ENCODE measurements at regions not wholly inside any gene's neighbourhood (a gene's known extent, or its start where the extent isn't known, plus 50 kb on each side); places are given as distances from the start of the nearest gene placed in this dataset.

DNA sequence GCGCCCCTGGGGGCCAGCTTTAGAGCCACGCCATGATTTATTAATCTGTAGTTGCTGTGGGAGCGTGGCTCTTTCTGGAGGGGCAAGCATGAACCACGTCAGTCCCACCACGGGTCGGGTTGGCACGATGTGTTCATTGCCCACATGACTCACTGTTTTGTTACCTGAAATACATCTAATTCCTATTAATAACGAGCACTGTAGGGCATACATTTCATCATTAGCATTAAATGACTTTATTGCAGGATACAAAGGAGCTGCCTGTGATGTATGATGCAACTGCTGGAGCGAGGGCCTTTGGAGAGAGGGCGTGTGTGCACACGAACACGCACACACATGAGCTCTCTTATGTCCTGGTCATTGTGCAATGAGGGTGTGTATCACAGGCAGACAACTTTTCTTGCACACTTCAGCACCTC, 127.0 kb downstream of the INHBB start:
- no peak for DNase-seq (ENCODE audit: extremely low spot score)
- WGBS: 89% methylated on average over 12 of the region's 12 CpGs
- Histone ChIP-seq H3K4me1 (ENCODE audit: insufficient read depth) (no peaks in the 10 kb centered on the region), H3K4me3 (ENCODE audit: low read depth, low read length) (no peak overlapping the region), H3K36me3 (ENCODE audit: insufficient read depth) (no peaks in the 10 kb centered on the region), H3K27ac (ENCODE audit: low read depth) (no peak overlapping the region)

- no peak overlapping the region for H3K4me3 ChIP-seq (ENCODE audit: low read depth, low read length)
- H3K36me3 ChIP-seq (ENCODE audit: insufficient read depth): no peaks in the 10 kb centered on the region
- no peak for DNase-seq (ENCODE audit: extremely low spot score)
- no peaks in the 10 kb centered on the region for H3K4me1 ChIP-seq (ENCODE audit: insufficient read depth)
- 65% methylated on average over 16 of the region's 16 CpGs for WGBS
- no peak overlapping the region for H3K27ac ChIP-seq (ENCODE audit: low read depth)
Measured at GRCh38 chr2:120473522-120474271, 127.8 kb downstream of the INHBB start.

DNA sequence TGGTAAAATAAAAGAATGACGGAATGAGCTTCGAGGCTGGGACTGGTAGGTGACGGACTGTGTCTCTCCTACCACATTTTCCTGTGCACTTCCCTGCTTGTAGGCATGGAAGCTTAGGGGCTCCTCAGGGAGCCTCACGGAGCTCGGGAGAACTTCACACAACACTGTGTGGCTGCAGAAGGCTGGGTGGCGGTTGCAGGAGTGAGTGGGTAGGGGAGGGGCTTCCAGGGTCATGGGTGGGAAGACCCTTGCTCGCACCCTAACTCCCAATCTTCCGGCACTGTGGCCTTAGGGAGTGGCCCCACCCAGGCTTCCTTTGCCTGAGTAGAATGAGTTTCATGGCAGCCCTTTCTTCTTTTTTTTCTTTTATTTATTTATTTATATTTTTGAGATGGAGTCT, 128.6 kb downstream of the INHBB start:
- no peaks in the 10 kb centered on the region for H3K36me3 ChIP-seq (ENCODE audit: insufficient read depth)
- DNase-seq (ENCODE audit: extremely low spot score): no peak
- H3K27ac ChIP-seq (ENCODE audit: low read depth): no peak overlapping the region
- no peak overlapping the region for H3K4me3 ChIP-seq (ENCODE audit: low read depth, low read length)
- WGBS: 95% methylated on average over 8 of the region's 8 CpGs
- H3K4me1 ChIP-seq (ENCODE audit: insufficient read depth): no peaks in the 10 kb centered on the region

- 84% methylated on average over 7 of the region's 7 CpGs for WGBS
- DNase-seq (ENCODE audit: extremely low spot score): no peak
Measured at GRCh38 chr2:120476141-120476540, 130.2 kb downstream of the INHBB start.

GRCh38 chr2:120477198-120477597, 131.3 kb downstream of the INHBB start:
- no peak overlapping the region for H3K4me3 ChIP-seq (ENCODE audit: low read depth, low read length)
- DNase-seq (ENCODE audit: extremely low spot score): no peak
- H3K27ac ChIP-seq (ENCODE audit: low read depth): no peak overlapping the region
- H3K4me1 ChIP-seq (ENCODE audit: insufficient read depth): no peaks in the 10 kb centered on the region
- 85% methylated on average over 3 of the region's 3 CpGs for WGBS
- H3K36me3 ChIP-seq (ENCODE audit: insufficient read depth): no peaks in the 10 kb centered on the region

More at GRCh38 chr2:120476141-120476540, 130.2 kb downstream of the INHBB start:
- Histone ChIP-seq H3K36me3 (ENCODE audit: insufficient read depth) (no peaks in the 10 kb centered on the region), H3K4me1 (ENCODE audit: insufficient read depth) (no peaks in the 10 kb centered on the region), H3K4me3 (ENCODE audit: low read depth, low read length) (no peak overlapping the region), H3K27ac (ENCODE audit: low read depth) (no peak overlapping the region)

DNA sequence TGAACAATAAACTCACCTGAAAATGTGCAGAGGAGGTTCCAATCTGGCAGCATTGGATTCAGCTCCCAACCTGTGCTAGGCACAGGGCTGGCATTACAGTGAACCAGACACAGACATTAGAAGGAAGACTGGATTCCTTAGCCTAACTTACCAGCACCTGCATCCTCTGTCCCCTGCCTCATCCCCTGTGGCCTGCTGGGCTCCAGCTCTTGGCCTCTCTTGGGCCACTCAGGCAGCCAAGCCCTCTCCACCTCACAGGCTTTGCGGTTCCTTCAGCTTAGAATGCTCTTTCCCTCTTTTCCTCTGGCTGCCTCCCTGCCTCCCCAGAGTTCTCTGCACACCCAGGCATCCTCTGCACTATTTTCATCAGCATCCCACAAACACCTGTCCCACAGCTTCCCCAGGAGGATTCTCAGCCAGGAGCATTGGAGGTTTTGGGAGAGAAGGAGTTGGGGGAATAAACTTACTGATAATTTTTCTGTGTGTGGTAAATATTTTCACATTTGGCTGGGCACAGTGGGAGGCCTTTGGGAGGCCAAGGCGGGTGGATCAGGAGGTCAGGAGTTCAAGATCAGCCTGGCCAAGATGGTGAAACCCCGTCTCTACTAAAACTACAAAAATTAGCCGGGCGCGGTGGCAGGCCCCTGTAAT, 132.0 kb downstream of the INHBB start:
- H3K27ac ChIP-seq (ENCODE audit: low read depth): no peak overlapping the region
- H3K4me1 ChIP-seq (ENCODE audit: insufficient read depth): no peaks in the 10 kb centered on the region
- WGBS: 91% methylated on average over 6 of the region's 6 CpGs
- no peak overlapping the region for H3K4me3 ChIP-seq (ENCODE audit: low read depth, low read length)
- no peak for DNase-seq (ENCODE audit: extremely low spot score)
- no peaks in the 10 kb centered on the region for H3K36me3 ChIP-seq (ENCODE audit: insufficient read depth)

DNA sequence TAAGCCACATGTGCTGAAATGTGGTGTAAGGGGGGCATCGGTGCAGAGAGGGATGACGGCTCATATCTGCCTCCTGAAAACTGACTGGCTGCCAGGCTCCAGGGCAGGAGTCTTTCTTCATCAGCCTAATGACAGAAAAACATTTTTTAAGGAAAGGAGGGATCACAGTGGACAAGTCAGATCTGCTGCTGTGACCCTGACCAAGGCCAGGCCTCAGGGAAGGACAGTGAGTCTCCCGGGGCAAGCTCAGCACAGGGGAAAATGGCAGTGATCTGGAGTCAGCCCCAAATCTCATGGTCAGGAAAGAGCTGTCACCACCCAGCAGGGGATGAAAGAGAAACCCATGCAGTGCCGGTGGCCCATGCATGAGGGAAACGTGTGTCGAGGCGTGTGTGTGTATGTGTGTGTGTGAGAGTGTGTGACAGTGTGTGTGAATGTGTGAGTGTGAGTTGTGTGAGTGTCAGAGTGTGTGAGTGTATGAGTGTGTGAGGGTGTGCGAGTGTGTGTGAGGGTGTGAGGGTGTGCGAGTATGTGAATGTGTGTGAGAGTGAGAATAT, 134.5 kb downstream of the INHBB start:
- Histone ChIP-seq H3K27ac (ENCODE audit: low read depth) (no peak overlapping the region), H3K36me3 (ENCODE audit: insufficient read depth) (no peaks in the 10 kb centered on the region), H3K4me3 (ENCODE audit: low read depth, low read length) (no peak overlapping the region), H3K4me1 (ENCODE audit: insufficient read depth) (no peaks in the 10 kb centered on the region)
- WGBS: 65% methylated on average over 9 of the region's 9 CpGs
- DNase-seq (ENCODE audit: extremely low spot score): no peak

GRCh38 chr2:120480903-120481445, 135.0 kb downstream of the INHBB start:
- Histone ChIP-seq H3K36me3 (ENCODE audit: insufficient read depth) (no peaks in the 10 kb centered on the region), H3K4me3 (ENCODE audit: low read depth, low read length) (no peak overlapping the region), H3K4me1 (ENCODE audit: insufficient read depth) (no peaks in the 10 kb centered on the region), H3K27ac (ENCODE audit: low read depth) (no peak overlapping the region)
- 94% methylated on average over 5 of the region's 5 CpGs for WGBS
- no peak for DNase-seq (ENCODE audit: extremely low spot score)

DNA sequence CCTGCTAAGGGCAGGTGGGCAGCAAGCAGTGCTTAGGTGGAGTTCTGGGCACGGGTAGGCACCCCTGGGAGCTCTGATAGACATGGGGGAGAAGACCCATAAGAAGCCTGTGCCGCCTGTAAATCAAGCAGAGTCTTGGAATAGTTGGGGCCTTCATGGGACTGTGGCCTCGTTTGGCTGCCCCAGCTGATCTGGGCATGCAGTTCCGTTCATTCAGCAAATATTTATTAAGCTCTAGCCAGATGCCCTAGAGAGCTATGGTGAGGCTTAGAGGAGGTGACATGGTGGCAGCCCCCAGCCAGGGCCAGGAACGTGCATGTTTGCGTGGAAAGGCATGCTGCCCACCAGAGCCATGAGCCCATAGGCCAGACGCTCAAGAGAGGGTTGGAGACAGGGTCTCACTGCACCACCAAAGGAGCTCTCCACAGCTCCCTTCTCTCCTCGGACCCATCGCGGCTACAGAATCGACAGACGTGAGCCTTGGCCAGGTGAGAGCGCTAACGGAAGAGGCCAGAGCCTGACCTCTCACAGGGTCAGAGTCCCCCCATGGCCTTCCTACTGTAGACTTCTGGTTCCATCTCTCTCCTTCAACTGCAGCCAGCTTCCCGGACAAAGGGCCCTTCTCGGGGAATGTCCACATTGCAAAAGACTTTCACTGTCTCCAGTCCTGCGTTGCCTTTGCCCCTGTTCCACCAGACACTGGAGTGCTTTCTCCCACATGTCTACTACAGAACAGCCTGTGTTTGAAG, 135.7 kb downstream of the INHBB start:
- WGBS: 93% methylated on average over 17 of the region's 17 CpGs
- Histone ChIP-seq H3K27ac (ENCODE audit: low read depth) (no peak overlapping the region), H3K4me1 (ENCODE audit: insufficient read depth) (no peaks in the 10 kb centered on the region), H3K36me3 (ENCODE audit: insufficient read depth) (no peaks in the 10 kb centered on the region), H3K4me3 (ENCODE audit: low read depth, low read length) (no peak overlapping the region)
- DNase-seq (ENCODE audit: extremely low spot score): no peak

DNA sequence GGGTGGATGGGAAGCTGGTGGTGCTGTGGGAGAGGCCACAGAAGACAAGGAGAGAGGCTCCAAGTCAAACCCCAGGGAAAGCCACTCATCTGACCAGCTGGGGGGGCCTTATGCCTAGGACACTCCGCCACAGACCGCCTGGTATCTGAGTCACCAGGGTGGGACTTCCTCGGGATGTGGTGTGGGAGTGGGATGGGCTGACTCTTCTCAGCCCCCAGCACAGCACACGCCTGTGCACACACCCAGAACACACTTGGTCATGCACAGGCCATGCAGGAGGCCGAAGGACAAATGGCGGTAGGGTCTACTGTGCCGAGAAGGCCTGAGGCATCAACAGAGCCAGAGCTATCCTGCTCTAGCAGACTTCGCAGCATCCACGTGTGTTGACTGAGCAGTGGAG, 136.4 kb downstream of the INHBB start:
- Histone ChIP-seq H3K4me1 (ENCODE audit: insufficient read depth) (no peaks in the 10 kb centered on the region), H3K4me3 (ENCODE audit: low read depth, low read length) (no peak overlapping the region), H3K27ac (ENCODE audit: low read depth) (no peak overlapping the region), H3K36me3 (ENCODE audit: insufficient read depth) (no peaks in the 10 kb centered on the region)
- DNase-seq (ENCODE audit: extremely low spot score): no peak
- 94% methylated on average over 9 of the region's 9 CpGs for WGBS

DNA sequence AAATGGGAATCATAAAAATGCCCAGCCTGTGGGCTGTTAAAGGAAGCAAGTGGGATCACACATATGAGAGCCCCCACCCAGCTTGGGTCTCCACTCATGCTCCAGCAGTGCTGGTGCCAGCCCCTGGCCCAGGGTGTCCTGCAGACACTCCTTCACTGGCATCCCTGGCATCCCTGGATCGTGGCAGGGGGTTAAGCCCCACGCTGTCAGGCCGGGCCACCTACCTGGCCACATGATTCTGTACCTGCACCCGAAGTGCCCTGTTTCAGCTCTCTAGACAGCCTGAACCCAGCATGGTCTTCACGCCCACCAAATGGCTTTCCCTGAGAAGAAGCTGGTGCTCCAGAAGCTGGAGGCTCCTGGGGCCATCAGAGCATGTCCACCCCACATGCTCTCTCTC, 137.4 kb downstream of the INHBB start:
- Histone ChIP-seq H3K4me3 (ENCODE audit: low read depth, low read length) (no peak overlapping the region), H3K36me3 (ENCODE audit: insufficient read depth) (no peaks in the 10 kb centered on the region), H3K27ac (ENCODE audit: low read depth) (no peak overlapping the region), H3K4me1 (ENCODE audit: insufficient read depth) (no peaks in the 10 kb centered on the region)
- no peak for DNase-seq (ENCODE audit: extremely low spot score)
- WGBS: 92% methylated on average over 5 of the region's 5 CpGs

DNA sequence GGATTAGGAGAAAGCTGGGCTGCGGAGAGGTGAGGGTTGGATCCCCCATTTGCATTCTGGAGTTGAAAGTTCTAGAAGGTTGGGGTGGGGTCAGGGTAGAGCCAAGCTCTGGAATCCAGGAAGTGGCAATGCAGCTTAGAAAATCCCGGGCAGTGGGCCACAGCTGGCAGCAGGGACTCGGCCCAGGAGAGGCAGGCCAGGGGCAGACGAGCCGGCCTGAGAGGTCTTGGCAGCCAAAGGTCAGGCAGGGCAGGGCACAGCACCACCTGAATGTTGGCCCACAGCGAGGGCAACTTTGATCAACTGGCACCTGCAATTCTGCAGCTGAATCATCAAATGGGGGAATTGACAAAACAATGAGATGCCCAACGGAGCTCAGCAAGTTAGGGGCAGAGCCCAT, 139.2 kb downstream of the INHBB start:
- WGBS: 90% methylated on average over 7 of the region's 7 CpGs
- H3K4me1 ChIP-seq (ENCODE audit: insufficient read depth): no peaks in the 10 kb centered on the region
- no peaks in the 10 kb centered on the region for H3K36me3 ChIP-seq (ENCODE audit: insufficient read depth)
- H3K4me3 ChIP-seq (ENCODE audit: low read depth, low read length): no peak overlapping the region
- H3K27ac ChIP-seq (ENCODE audit: low read depth): no peak overlapping the region
- no peak for DNase-seq (ENCODE audit: extremely low spot score)

DNA sequence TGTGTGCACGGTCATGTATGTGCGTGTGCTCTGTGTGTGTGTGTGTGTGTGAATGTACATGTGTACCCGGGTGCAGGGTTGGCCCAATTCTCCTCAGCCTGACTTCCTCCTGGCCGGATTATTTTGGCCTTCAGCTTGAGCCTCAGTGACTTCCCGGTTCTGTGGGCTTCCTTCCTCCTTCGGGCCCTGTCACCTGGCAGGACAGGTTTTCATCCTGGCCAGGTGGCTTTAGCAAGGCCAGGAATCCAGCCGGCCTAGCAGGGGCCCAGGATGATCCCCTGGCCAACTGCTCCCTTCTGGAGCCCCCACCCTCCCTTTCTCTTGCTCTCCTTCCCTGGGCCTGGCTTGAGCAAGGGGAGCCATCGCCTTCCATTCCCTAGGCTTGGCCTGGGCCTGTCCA, 140.5 kb downstream of the INHBB start:
- H3K36me3 ChIP-seq (ENCODE audit: insufficient read depth): no peaks in the 10 kb centered on the region
- WGBS: 72% methylated on average over 8 of the region's 8 CpGs
- no peak overlapping the region for H3K4me3 ChIP-seq (ENCODE audit: low read depth, low read length)
- no peaks in the 10 kb centered on the region for H3K4me1 ChIP-seq (ENCODE audit: insufficient read depth)
- H3K27ac ChIP-seq (ENCODE audit: low read depth): no peak overlapping the region
- DNase-seq (ENCODE audit: extremely low spot score): no peak

All from urinary bladder (tissue), 3 donors.